SK-N-SH treated with all-trans-retinoic acid at 6 μM for 48 hours (cell line): ENCODE measurements at regions not wholly inside any gene's neighbourhood (a gene's known extent, or its start where the extent isn't known, plus 50 kb on each side); places are given as distances from the start of the nearest gene placed in this dataset.
"Not testable (repeated sequence)": the region's sequence is repeated elsewhere in the genome, so short reads cannot be mapped to it uniquely, and the experiment has no call there.

Experiments
- ATAC-seq: fragments of 200-7000 bp; cut with Tn5 transposase; 3 replicates; pipeline ENCODE4 v1.9.1; 2020; ENCODE audit warnings: mild to moderate bottlenecking, moderate library complexity
- ARNTL ChIP-seq: fragments of 450-650 bp; formaldehyde crosslinking; IDR thresholded peaks from 2 replicates; pipeline ENCODE4 v1.5.0; 2020; ENCODE audit warnings: low read depth, mild to moderate bottlenecking, moderate library complexity, borderline replicate concordance
- BACH2 ChIP-seq: fragments of 250-450 bp; sonication (Bioruptor Pico); IDR thresholded peaks from 2 replicates; pipeline ENCODE4 v1.9.0; 2021; ENCODE audit warnings: mild to moderate bottlenecking, borderline replicate concordance
- CSDC2 ChIP-seq: fragments of 250-450 bp; sonication (Bioruptor Pico); IDR thresholded peaks from 2 replicates; pipeline ENCODE4 v1.5.0; 2020; ENCODE audit warnings: mild to moderate bottlenecking, moderate library complexity
- ESRRG ChIP-seq: fragments of 250-450 bp; sonication (Bioruptor Pico); IDR thresholded peaks from 2 replicates; pipeline ENCODE4 v1.6.1; 2021; ENCODE audit warnings: mild to moderate bottlenecking
- GLIS3 ChIP-seq: fragments of 250-450 bp; sonication (Bioruptor Pico); IDR thresholded peaks from 2 replicates; pipeline ENCODE4 v1.5.0; 2020; ENCODE audit warnings: mild to moderate bottlenecking, moderate library complexity
- OSR1 ChIP-seq: fragments of 250-450 bp; sonication (Bioruptor Pico); IDR thresholded peaks from 2 replicates; pipeline ENCODE4 v1.8.0; 2022; ENCODE audit warnings: moderate library complexity, mild to moderate bottlenecking, inconsistent platforms
- POU6F1 ChIP-seq: fragments of 250-450 bp; sonication (Bioruptor Pico); IDR thresholded peaks from 2 replicates; pipeline ENCODE4 v1.8.0; 2021; ENCODE audit warnings: low read depth, mild to moderate bottlenecking, moderate library complexity, borderline replicate concordance
- PPARA ChIP-seq: fragments of 250-450 bp; sonication (Bioruptor Pico); IDR thresholded peaks from 2 replicates; pipeline ENCODE4 v1.5.0; 2020; ENCODE audit warnings: mild to moderate bottlenecking, borderline replicate concordance
- SNAI2 ChIP-seq: fragments of 250-450 bp; sonication (Bioruptor Pico); IDR thresholded peaks from 2 replicates; pipeline ENCODE4 v1.5.0; 2020; ENCODE audit warnings: mild to moderate bottlenecking, moderate library complexity
- TCF4 ChIP-seq: fragments of 250-450 bp; sonication (Bioruptor Pico); IDR thresholded peaks from 2 replicates; pipeline ENCODE4 v1.8.0; 2021; ENCODE audit warnings: mild to moderate bottlenecking, moderate library complexity, borderline replicate concordance
- TOX ChIP-seq: fragments of 250-450 bp; sonication (Bioruptor Pico); IDR thresholded peaks from 2 replicates; pipeline ENCODE4 v1.8.0; 2021; ENCODE audit warnings: mild to moderate bottlenecking, moderate library complexity, borderline replicate concordance
- ZFP3 ChIP-seq: fragments of 250-450 bp; sonication (Bioruptor Pico); IDR thresholded peaks from 2 replicates; pipeline ENCODE4 v1.5.0; 2020; ENCODE audit warnings: mild to moderate bottlenecking, moderate library complexity
- ZFP30 ChIP-seq: fragments of 450-650 bp; formaldehyde crosslinking; IDR thresholded peaks from 2 replicates; pipeline ENCODE4 v1.5.0; 2022; ENCODE audit warnings: mild to moderate bottlenecking, moderate library complexity
- ZNF565 ChIP-seq: fragments of 450-650 bp; formaldehyde crosslinking; conservative IDR thresholded peaks from 2 replicates; pipeline ENCODE4 v1.5.0; 2020; ENCODE audit warnings: low read depth, mild to moderate bottlenecking, moderate library complexity
- TF ChIP-seq, protein P1 (sequence below): fragments of 250-450 bp; sonication (Bioruptor Pico); IDR thresholded peaks from 2 replicates; pipeline ENCODE4 v1.5.0; 2020; ENCODE audit warnings: mild to moderate bottlenecking, moderate library complexity
- TF ChIP-seq, protein P2 (sequence below): fragments of 250-450 bp; sonication (Bioruptor Pico); IDR thresholded peaks from 2 replicates; pipeline ENCODE4 v1.5.1; 2021; ENCODE audit warnings: mild to moderate bottlenecking, moderate library complexity
- TF ChIP-seq, protein P3 (sequence below): fragments of 250-450 bp; sonication (Bioruptor Pico); IDR thresholded peaks from 2 replicates; pipeline ENCODE4 v1.5.1; 2020; ENCODE audit warnings: low read depth, mild to moderate bottlenecking, moderate library complexity
- TF ChIP-seq, protein P4 (sequence below): fragments of 250-450 bp; sonication (Bioruptor Pico); IDR thresholded peaks from 2 replicates; pipeline ENCODE4 v1.8.0; 2020; ENCODE audit warnings: mild to moderate bottlenecking, moderate library complexity, borderline replicate concordance

- TF ChIP-seq ESRRG (CRISPR knock-in tag) (no peak), TCF4 (CRISPR knock-in tag) (no peak), TOX (CRISPR knock-in tag) (no peak)
- TF ChIP-seq, protein P1, sequence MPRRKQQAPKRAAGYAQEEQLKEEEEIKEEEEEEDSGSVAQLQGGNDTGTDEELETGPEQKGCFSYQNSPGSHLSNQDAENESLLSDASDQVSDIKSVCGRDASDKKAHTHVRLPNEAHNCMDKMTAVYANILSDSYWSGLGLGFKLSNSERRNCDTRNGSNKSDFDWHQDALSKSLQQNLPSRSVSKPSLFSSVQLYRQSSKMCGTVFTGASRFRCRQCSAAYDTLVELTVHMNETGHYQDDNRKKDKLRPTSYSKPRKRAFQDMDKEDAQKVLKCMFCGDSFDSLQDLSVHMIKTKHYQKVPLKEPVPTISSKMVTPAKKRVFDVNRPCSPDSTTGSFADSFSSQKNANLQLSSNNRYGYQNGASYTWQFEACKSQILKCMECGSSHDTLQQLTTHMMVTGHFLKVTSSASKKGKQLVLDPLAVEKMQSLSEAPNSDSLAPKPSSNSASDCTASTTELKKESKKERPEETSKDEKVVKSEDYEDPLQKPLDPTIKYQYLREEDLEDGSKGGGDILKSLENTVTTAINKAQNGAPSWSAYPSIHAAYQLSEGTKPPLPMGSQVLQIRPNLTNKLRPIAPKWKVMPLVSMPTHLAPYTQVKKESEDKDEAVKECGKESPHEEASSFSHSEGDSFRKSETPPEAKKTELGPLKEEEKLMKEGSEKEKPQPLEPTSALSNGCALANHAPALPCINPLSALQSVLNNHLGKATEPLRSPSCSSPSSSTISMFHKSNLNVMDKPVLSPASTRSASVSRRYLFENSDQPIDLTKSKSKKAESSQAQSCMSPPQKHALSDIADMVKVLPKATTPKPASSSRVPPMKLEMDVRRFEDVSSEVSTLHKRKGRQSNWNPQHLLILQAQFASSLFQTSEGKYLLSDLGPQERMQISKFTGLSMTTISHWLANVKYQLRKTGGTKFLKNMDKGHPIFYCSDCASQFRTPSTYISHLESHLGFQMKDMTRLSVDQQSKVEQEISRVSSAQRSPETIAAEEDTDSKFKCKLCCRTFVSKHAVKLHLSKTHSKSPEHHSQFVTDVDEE (CRISPR knock-in tag) = no peak
- TF ChIP-seq, protein P2, sequence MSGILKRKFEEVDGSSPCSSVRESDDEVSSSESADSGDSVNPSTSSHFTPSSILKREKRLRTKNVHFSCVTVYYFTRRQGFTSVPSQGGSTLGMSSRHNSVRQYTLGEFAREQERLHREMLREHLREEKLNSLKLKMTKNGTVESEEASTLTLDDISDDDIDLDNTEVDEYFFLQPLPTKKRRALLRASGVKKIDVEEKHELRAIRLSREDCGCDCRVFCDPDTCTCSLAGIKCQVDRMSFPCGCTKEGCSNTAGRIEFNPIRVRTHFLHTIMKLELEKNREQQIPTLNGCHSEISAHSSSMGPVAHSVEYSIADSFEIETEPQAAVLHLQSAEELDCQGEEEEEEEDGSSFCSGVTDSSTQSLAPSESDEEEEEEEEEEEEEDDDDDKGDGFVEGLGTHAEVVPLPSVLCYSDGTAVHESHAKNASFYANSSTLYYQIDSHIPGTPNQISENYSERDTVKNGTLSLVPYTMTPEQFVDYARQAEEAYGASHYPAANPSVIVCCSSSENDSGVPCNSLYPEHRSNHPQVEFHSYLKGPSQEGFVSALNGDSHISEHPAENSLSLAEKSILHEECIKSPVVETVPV (CRISPR knock-in tag) = no peak
- no peak for ATAC-seq
Observed at GRCh38 chrX:129346574-129346973, 176.7 kb downstream of the SMARCA1 start.

GRCh38 chrX:129337264-129337663, 186.0 kb downstream of the SMARCA1 start:
- ATAC-seq = not testable (repeated sequence)

GRCh38 chrX:129323115-129323514, 200.2 kb downstream of the SMARCA1 start:
- ATAC-seq = no peak
- TF ChIP-seq, protein P1 (CRISPR knock-in tag) = no peak
- TF ChIP-seq CSDC2 (no peak), ZFP30 (CRISPR knock-in tag) (no peak), ESRRG (CRISPR knock-in tag) (no peak), TOX (CRISPR knock-in tag) (no peak), BACH2 (CRISPR knock-in tag) (no peak), PPARA (CRISPR knock-in tag) (no peak), ZFP3 (no peak), SNAI2 (CRISPR knock-in tag) (no peak), POU6F1 (CRISPR knock-in tag) (no peak), OSR1 (CRISPR knock-in tag) (no peak), ZNF565 (CRISPR knock-in tag) (no peak), GLIS3 (CRISPR knock-in tag) (no peak), ARNTL (CRISPR knock-in tag) (no peak)
- TF ChIP-seq, protein P3, sequence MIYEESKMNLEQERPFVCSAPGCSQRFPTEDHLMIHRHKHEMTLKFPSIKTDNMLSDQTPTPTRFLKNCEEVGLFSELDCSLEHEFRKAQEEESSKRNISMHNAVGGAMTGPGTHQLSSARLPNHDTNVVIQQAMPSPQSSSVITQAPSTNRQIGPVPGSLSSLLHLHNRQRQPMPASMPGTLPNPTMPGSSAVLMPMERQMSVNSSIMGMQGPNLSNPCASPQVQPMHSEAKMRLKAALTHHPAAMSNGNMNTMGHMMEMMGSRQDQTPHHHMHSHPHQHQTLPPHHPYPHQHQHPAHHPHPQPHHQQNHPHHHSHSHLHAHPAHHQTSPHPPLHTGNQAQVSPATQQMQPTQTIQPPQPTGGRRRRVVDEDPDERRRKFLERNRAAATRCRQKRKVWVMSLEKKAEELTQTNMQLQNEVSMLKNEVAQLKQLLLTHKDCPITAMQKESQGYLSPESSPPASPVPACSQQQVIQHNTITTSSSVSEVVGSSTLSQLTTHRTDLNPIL = no peak
- TF ChIP-seq, protein P4, sequence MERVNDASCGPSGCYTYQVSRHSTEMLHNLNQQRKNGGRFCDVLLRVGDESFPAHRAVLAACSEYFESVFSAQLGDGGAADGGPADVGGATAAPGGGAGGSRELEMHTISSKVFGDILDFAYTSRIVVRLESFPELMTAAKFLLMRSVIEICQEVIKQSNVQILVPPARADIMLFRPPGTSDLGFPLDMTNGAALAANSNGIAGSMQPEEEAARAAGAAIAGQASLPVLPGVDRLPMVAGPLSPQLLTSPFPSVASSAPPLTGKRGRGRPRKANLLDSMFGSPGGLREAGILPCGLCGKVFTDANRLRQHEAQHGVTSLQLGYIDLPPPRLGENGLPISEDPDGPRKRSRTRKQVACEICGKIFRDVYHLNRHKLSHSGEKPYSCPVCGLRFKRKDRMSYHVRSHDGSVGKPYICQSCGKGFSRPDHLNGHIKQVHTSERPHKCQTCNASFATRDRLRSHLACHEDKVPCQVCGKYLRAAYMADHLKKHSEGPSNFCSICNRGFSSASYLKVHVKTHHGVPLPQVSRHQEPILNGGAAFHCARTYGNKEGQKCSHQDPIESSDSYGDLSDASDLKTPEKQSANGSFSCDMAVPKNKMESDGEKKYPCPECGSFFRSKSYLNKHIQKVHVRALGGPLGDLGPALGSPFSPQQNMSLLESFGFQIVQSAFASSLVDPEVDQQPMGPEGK (CRISPR knock-in tag) = no peak
- TF ChIP-seq, protein P2 (CRISPR knock-in tag) = no peak
